NCI-H1417 (cell line): ENCODE measurements at regions not wholly inside any gene's neighbourhood (a gene's known extent, or its start where the extent isn't known, plus 50 kb on each side); places are given as distances from the start of the nearest gene placed in this dataset.

Experiments used
- DNase-seq, 3 experiments: peaks; one replicate each; lab custom pipeline; 2025; lab: John Stamatoyannopoulos, UW

GRCh38 chr10:60518745-60519144 is 129.1 kb upstream of the ANK3 start:
- no peak for DNase-seq

GRCh38 chr10:60517805-60518204 is 128.1 kb upstream of the ANK3 start:
- DNase-seq: no peak

GRCh38 chr10:60513281-60513680 is 123.6 kb upstream of the ANK3 start:
- DNase-seq: no peak

- no peak for DNase-seq
Observed at GRCh38 chr10:60511477-60512229, 122.0 kb upstream of the ANK3 start.

GRCh38 chr10:60508831-60509230 is 119.2 kb upstream of the ANK3 start:
- DNase-seq: no peak

GRCh38 chr10:60508037-60508436 is 118.4 kb upstream of the ANK3 start:
- no peak for DNase-seq

GRCh38 chr10:60502621-60503020 is 112.9 kb upstream of the ANK3 start:
- no peak for DNase-seq

GRCh38 chr10:60498985-60499384 is 109.3 kb upstream of the ANK3 start:
- peak in 1 of 3 experiments; percentile 1 for DNase-seq

GRCh38 chr10:60497364-60497763 is 107.7 kb upstream of the ANK3 start:
- DNase-seq: peak in 1 of 3 experiments; percentile 1

GRCh38 chr10:60496181-60496580 is 106.5 kb upstream of the ANK3 start:
- DNase-seq: no peak

GRCh38 chr10:60495338-60496055 is 105.8 kb upstream of the ANK3 start:
- peak in 1 of 3 experiments; percentile 1 for DNase-seq

GRCh38 chr10:60494774-60495173 is 105.1 kb upstream of the ANK3 start:
- DNase-seq: no peak

- DNase-seq: no peak
Observed at GRCh38 chr10:60491162-60491561, 101.5 kb upstream of the ANK3 start.

- DNase-seq: no peak
Observed at GRCh38 chr10:60490013-60490412, 100.3 kb upstream of the ANK3 start.

- no peak for DNase-seq
Observed at GRCh38 chr10:60488111-60488669, 98.5 kb upstream of the ANK3 start.

GRCh38 chr10:60487543-60487942 is 97.9 kb upstream of the ANK3 start:
- DNase-seq: no peak

GRCh38 chr10:60485025-60485424 is 95.3 kb upstream of the ANK3 start:
- no peak for DNase-seq

GRCh38 chr10:60480865-60481563 is 91.3 kb upstream of the ANK3 start:
- DNase-seq: no peak

GRCh38 chr10:60479305-60480020 is 89.8 kb upstream of the ANK3 start:
- no peak for DNase-seq

- no peak for DNase-seq
Observed at GRCh38 chr10:60476451-60476850, 86.8 kb upstream of the ANK3 start.

GRCh38 chr10:60473557-60473956 is 83.9 kb upstream of the ANK3 start:
- no peak for DNase-seq

- no peak for DNase-seq
Observed at GRCh38 chr10:60470091-60470490, 80.4 kb upstream of the ANK3 start.
